ENCODE measurements at regions not wholly inside any gene's neighbourhood (a gene's known extent, or its start where the extent isn't known, plus 50 kb on each side); places are given as distances from the start of the nearest gene placed in this dataset.
"Not testable (repeated sequence)": the region's sequence is repeated elsewhere in the genome, so short reads cannot be mapped to it uniquely, and the experiment has no call there.

DNA sequence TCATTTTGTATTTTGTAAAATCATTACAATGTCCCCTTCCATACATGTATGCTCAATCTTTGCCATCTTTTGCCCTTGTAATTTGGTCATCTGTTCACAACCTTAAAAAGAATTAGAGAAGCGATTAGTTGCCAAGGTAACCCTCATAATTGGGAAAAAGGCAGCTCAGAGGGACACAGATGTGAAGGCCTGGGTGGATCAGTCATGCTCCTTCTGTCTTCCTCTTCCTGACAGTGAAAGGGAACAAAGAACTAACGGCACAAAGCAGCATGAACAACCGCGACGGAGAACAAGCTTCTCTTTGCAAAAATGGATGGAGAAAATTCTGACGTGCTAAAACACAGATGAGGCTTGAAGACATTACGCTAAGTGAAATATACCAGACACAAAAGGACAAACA, 78.7 kb upstream of the COG2 start:
- in situ Hi-C loops (cut with HindIII; ENCODE audit: low sequenced_read_pairs), result no loop called here
- TF ChIP-seq, protein P1, sequence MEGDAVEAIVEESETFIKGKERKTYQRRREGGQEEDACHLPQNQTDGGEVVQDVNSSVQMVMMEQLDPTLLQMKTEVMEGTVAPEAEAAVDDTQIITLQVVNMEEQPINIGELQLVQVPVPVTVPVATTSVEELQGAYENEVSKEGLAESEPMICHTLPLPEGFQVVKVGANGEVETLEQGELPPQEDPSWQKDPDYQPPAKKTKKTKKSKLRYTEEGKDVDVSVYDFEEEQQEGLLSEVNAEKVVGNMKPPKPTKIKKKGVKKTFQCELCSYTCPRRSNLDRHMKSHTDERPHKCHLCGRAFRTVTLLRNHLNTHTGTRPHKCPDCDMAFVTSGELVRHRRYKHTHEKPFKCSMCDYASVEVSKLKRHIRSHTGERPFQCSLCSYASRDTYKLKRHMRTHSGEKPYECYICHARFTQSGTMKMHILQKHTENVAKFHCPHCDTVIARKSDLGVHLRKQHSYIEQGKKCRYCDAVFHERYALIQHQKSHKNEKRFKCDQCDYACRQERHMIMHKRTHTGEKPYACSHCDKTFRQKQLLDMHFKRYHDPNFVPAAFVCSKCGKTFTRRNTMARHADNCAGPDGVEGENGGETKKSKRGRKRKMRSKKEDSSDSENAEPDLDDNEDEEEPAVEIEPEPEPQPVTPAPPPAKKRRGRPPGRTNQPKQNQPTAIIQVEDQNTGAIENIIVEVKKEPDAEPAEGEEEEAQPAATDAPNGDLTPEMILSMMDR (IDR thresholded peaks at IDR 0.05; ENCODE audit: low read depth, low read length, missing control alignments), result no peak
- DNase-seq (ENCODE audit: low read depth), result no peak

DNA sequence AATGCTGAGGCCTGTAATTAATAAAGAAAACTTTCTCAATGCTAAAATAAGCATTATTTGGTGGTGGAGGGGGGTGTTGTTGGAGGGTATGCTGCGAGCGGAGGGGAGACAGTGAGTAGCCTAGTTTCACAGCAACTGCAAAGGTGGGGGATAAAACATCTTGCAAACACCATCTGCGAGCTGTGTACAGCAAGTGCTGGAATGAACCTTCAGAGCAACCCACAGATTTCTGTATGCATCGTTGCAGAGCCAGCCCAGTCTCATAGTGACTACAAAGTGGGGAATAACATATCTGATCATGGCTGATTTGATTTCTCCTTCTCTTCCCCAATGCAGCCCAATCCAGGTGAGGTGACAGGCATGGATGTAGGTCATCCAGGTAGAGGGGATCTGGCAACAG, 80.7 kb upstream of the COG2 start:
- TF ChIP-seq, protein P1 (IDR thresholded peaks at IDR 0.05; ENCODE audit: low read depth, low read length, missing control alignments), result no peak
- in situ Hi-C loops (cut with HindIII; ENCODE audit: low sequenced_read_pairs), result no loop called here
- no peak overlapping the region for H3K4me3 ChIP-seq (ENCODE audit: low read depth, low read length)
- no peak for DNase-seq (ENCODE audit: low read depth)

More for the DNA sequence above, 78.7 kb upstream of the COG2 start:
- H3K4me3 ChIP-seq (ENCODE audit: low read depth, low read length), result no peak overlapping the region

DNA sequence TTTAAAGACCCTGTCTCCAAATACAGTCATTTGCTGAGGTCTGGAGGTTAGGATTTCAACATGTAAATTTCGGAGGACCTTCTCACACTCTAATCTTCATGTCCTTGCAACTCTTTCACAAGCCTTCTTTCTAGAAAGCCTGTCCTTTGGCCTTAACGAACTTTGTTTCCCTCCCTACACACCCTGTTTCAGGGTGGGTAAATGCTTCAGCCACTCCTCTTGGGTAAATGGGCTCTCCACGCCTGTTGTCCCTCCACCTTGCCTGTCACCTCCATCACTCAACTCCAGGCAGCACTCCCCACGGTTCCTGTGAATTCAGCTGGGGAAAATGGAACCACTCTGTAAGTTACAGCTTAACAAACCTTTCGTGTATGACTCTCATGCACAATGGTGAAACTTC, 84.0 kb upstream of the COG2 start:
- in situ Hi-C loops (cut with HindIII; ENCODE audit: low sequenced_read_pairs), result no loop called here
- no peak overlapping the region for H3K4me3 ChIP-seq (ENCODE audit: low read depth, low read length)
- TF ChIP-seq, protein P1 (IDR thresholded peaks at IDR 0.05; ENCODE audit: low read depth, low read length, missing control alignments), result no peak
- DNase-seq (ENCODE audit: low read depth), result no peak

DNA sequence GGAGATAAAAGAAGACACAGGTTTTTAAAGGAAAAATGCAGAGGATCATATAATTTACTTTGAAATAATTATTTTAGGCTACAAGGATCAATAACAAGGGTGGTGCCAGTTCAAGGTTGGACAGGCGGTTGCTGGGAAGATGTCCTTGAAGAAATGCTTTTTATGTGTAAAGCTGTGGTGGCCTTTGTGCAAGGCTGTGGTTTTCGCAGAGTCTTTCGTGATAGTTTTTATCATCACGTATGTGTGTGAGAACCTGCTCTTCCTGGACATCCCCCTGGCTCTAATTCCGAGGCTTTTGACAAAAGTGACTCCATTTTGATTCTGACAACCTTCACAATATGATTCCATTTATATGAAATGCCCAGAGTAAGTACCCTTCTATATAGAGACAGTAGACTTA, 85.8 kb upstream of the COG2 start:
- H3K4me3 ChIP-seq (ENCODE audit: low read depth, low read length), result no peak overlapping the region
- in situ Hi-C loops (cut with HindIII; ENCODE audit: low sequenced_read_pairs), result no loop called here
- TF ChIP-seq, protein P1 (IDR thresholded peaks at IDR 0.05; ENCODE audit: low read depth, low read length, missing control alignments), result no peak
- DNase-seq (ENCODE audit: low read depth), result no peak

DNA sequence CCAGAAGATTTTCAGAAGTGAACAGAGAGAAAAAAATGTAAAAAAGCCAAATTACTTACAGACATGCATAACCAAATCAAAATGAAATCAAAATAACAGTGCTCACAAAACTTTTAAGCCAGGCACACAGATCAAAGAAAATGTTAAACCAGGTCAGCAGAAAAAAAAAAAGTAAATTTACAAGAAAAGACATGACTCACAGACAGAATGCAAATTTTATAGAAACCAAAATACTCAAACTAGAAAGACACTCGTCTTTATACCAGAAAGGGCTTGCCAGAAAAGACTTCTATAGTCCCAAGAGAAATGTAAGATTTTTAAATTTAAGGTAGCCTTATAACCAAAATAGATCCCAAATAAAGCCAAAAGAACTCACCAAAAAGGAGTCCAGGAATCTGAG, 86.5 kb upstream of the COG2 start:
- no peak overlapping the region for H3K4me3 ChIP-seq (ENCODE audit: low read depth, low read length)
- in situ Hi-C loops (cut with HindIII; ENCODE audit: low sequenced_read_pairs), result no loop called here
- DNase-seq (ENCODE audit: low read depth), result no peak
- TF ChIP-seq, protein P1 (IDR thresholded peaks at IDR 0.05; ENCODE audit: low read depth, low read length, missing control alignments), result no peak

DNA sequence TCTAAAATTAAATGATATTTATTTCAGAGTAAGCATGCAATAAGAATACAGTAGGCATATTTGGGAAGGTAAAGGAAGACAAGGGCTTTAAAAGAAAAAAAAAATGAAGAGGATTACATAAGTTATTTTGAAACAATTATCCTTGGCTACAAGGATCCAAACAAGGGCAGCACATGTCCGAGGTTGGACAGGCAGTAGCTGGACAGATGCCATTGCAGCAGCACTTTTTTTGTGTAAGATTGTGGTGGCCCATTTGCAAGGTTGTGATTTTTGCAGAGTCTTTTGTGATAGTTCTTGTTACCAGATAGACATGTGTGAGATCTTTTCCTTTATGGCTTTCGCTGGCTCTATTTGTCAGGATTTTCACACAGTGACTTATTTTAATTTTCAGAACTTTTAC, 89.4 kb upstream of the COG2 start:
- TF ChIP-seq, protein P1 (IDR thresholded peaks at IDR 0.05; ENCODE audit: low read depth, low read length, missing control alignments), result no peak
- DNase-seq (ENCODE audit: low read depth), result no peak
- in situ Hi-C loops (cut with HindIII; ENCODE audit: low sequenced_read_pairs), result no loop called here
- no peak overlapping the region for H3K4me3 ChIP-seq (ENCODE audit: low read depth, low read length)

DNA sequence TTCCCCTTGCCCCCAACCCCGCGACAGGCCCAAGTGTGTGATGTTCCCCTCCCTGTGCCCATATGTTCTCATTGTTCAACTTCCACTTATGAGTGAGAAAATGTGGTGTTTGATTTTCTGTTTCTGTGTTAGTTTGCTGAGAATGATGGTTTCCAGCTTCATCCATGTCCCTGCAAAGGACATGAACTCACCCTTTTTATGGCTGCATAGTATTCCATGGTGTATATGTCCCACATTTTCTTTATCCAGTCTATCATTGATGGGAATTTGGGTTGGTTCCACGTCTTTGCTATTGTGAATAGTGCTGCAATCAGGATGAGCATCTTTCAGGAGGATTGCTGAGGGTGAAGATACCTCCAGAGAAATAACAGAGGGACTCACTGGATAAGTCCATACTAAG, 91.3 kb upstream of the COG2 start:
- in situ Hi-C loops (cut with HindIII; ENCODE audit: low sequenced_read_pairs); H3K4me3 ChIP-seq (ENCODE audit: low read depth, low read length); DNase-seq (ENCODE audit: low read depth): not testable (repeated sequence)

Measured in astrocyte of the cerebellum (primary cell).